HepG2 (cell line): ENCODE measurements at regions not wholly inside any gene's neighbourhood (a gene's known extent, or its start where the extent isn't known, plus 50 kb on each side); places are given as distances from the start of the nearest gene placed in this dataset.

Source experiments
- ARNT2 ChIP-seq: sonication (generic); formaldehyde crosslinking; IDR thresholded peaks from 2 replicates; pipeline ENCODE4 v1.8.0; 2022; ENCODE audit warnings: mild to moderate bottlenecking, low read depth, missing genetic modification reagents, moderate library complexity
- ARNTL ChIP-seq: sonication (generic); formaldehyde crosslinking; IDR thresholded peaks from 2 replicates; pipeline ENCODE4 v1.4.0; 2020; ENCODE audit warnings: mild to moderate bottlenecking, missing genetic modification reagents
- GABPA ChIP-seq, 2 experiments: IDR thresholded peaks; 2 replicates each; pipeline ENCODE4 v1.6.1; 2011 to 2016; ENCODE audit warnings: low read depth in 2 of 2, low read length in 1 of 2, missing biosample characterization in 1 of 2, missing genetic modification characterization in 1 of 2
- GABPB1 ChIP-seq: IDR thresholded peaks from 2 replicates; pipeline ENCODE4 v1.6.1; 2016; ENCODE audit warnings: mild to moderate bottlenecking, missing genetic modification reagents, moderate library complexity, missing compliant biosample characterization
- HMGA1 ChIP-seq: sonication (generic); formaldehyde crosslinking; conservative IDR thresholded peaks from 2 replicates; pipeline ENCODE4 v1.4.0; 2020; ENCODE audit warnings: missing genetic modification reagents
- MBD4 ChIP-seq: IDR thresholded peaks from 2 replicates; pipeline ENCODE4 v1.6.1; 2012; ENCODE audit warnings: low read length, inconsistent platforms, borderline replicate concordance
- MYNN ChIP-seq: sonication (generic); formaldehyde crosslinking; IDR thresholded peaks from 2 replicates; pipeline ENCODE4 v1.4.0; 2020; ENCODE audit warnings: mild to moderate bottlenecking, low read depth, missing genetic modification reagents
- NCOA5 ChIP-seq: sonication (generic); formaldehyde crosslinking; IDR thresholded peaks from 2 replicates; pipeline ENCODE4 v1.4.0; 2020; ENCODE audit warnings: missing genetic modification reagents
- NFKB2 ChIP-seq: sonication (generic); formaldehyde crosslinking; IDR thresholded peaks from 2 replicates; pipeline ENCODE4 v1.4.0; 2020; ENCODE audit warnings: missing genetic modification reagents, borderline replicate concordance
- NFYC ChIP-seq: IDR thresholded peaks from 2 replicates; pipeline ENCODE4 v1.6.1; 2016; ENCODE audit warnings: missing genetic modification reagents, missing compliant biosample characterization
- NRL ChIP-seq: sonication (generic); formaldehyde crosslinking; IDR thresholded peaks from 2 replicates; pipeline ENCODE4 v1.5.0; 2020; ENCODE audit warnings: missing genetic modification reagents, mild to moderate bottlenecking, moderate library complexity, borderline replicate concordance
- SALL1 ChIP-seq: sonication (generic); formaldehyde crosslinking; IDR thresholded peaks from 2 replicates; pipeline ENCODE4 v1.8.0; 2022; ENCODE audit warnings: mild to moderate bottlenecking, missing genetic modification reagents
- SIX4 ChIP-seq: sonication (generic); formaldehyde crosslinking; IDR thresholded peaks from 2 replicates; pipeline ENCODE4 v1.4.0; 2020; ENCODE audit warnings: missing genetic modification reagents
- STAG1 ChIP-seq: sonication (generic); formaldehyde crosslinking; IDR thresholded peaks from 2 replicates; pipeline ENCODE4 v1.4.0; 2020; ENCODE audit warnings: missing genetic modification reagents
- THRA ChIP-seq: sonication (generic); formaldehyde crosslinking; IDR thresholded peaks from 2 replicates; pipeline ENCODE4 v1.4.0; 2020; ENCODE audit warnings: missing genetic modification reagents, borderline replicate concordance
- ZMYM4 ChIP-seq: sonication (generic); formaldehyde crosslinking; IDR thresholded peaks from 2 replicates; pipeline ENCODE4 v1.8.1; 2023; ENCODE audit warnings: mild to moderate bottlenecking, missing genetic modification reagents
- ZNF121 ChIP-seq: sonication (generic); formaldehyde crosslinking; IDR thresholded peaks from 2 replicates; pipeline ENCODE4 v1.5.0; 2020; ENCODE audit warnings: mild to moderate bottlenecking, missing genetic modification reagents
- ZNF264 ChIP-seq: sonication (generic); formaldehyde crosslinking; IDR thresholded peaks from 2 replicates; pipeline ENCODE4 v1.4.0; 2020; ENCODE audit warnings: missing genetic modification reagents
- ZNF619 ChIP-seq: sonication (generic); formaldehyde crosslinking; IDR thresholded peaks from 2 replicates; pipeline ENCODE4 v1.4.0; 2020; ENCODE audit warnings: mild to moderate bottlenecking, missing genetic modification reagents
- ZNF780A ChIP-seq: sonication (generic); formaldehyde crosslinking; IDR thresholded peaks from 2 replicates; pipeline ENCODE4 v1.8.0; 2022; ENCODE audit warnings: mild to moderate bottlenecking, missing genetic modification reagents, moderate library complexity
- TF ChIP-seq, protein P1 (sequence below): sonication (generic); formaldehyde crosslinking; IDR thresholded peaks from 2 replicates; pipeline ENCODE4 v1.8.0; 2022; ENCODE audit warnings: mild to moderate bottlenecking, missing genetic modification reagents; ENCODE audit not compliant: insufficient replicate concordance
- TF ChIP-seq, protein P2 (sequence below): sonication (generic); formaldehyde crosslinking; IDR thresholded peaks from 2 replicates; pipeline ENCODE4 v1.5.0; 2020; ENCODE audit warnings: mild to moderate bottlenecking, missing genetic modification reagents
- TF ChIP-seq, protein P3 (sequence below): sonication (generic); formaldehyde crosslinking; IDR thresholded peaks from 2 replicates; pipeline ENCODE4 v1.8.1; 2023; ENCODE audit warnings: mild to moderate bottlenecking, missing genetic modification reagents
- TF ChIP-seq, protein P4 (sequence below): sonication (generic); formaldehyde crosslinking; IDR thresholded peaks from 2 replicates; pipeline ENCODE4 v1.5.1; 2020; ENCODE audit warnings: mild to moderate bottlenecking, missing genetic modification reagents, moderate library complexity

- no peak for TF ChIP-seq MYNN (CRISPR knock-in tag)
- TF ChIP-seq ZNF121 (CRISPR knock-in tag), result no peak
- TF ChIP-seq THRA (CRISPR knock-in tag), result peak; percentile 62; the same call in 1 of the 2 replicates
- 0 out of 2 replicates have a peak, but pooled peaks have one; percentile 31 for TF ChIP-seq ZNF264 (CRISPR knock-in tag)
- no peak for TF ChIP-seq NCOA5 (CRISPR knock-in tag)
- TF ChIP-seq, protein P1, sequence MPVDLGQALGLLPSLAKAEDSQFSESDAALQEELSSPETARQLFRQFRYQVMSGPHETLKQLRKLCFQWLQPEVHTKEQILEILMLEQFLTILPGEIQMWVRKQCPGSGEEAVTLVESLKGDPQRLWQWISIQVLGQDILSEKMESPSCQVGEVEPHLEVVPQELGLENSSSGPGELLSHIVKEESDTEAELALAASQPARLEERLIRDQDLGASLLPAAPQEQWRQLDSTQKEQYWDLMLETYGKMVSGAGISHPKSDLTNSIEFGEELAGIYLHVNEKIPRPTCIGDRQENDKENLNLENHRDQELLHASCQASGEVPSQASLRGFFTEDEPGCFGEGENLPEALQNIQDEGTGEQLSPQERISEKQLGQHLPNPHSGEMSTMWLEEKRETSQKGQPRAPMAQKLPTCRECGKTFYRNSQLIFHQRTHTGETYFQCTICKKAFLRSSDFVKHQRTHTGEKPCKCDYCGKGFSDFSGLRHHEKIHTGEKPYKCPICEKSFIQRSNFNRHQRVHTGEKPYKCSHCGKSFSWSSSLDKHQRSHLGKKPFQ (CRISPR knock-in tag), result no peak
- TF ChIP-seq, protein P2, sequence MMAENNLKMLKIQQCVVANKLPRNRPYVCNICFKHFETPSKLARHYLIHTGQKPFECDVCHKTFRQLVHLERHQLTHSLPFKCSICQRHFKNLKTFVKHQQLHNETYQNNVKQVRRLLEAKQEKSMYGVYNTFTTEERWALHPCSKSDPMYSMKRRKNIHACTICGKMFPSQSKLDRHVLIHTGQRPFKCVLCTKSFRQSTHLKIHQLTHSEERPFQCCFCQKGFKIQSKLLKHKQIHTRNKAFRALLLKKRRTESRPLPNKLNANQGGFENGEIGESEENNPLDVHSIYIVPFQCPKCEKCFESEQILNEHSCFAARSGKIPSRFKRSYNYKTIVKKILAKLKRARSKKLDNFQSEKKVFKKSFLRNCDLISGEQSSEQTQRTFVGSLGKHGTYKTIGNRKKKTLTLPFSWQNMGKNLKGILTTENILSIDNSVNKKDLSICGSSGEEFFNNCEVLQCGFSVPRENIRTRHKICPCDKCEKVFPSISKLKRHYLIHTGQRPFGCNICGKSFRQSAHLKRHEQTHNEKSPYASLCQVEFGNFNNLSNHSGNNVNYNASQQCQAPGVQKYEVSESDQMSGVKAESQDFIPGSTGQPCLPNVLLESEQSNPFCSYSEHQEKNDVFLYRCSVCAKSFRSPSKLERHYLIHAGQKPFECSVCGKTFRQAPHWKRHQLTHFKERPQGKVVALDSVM (CRISPR knock-in tag), result peak; percentile 96
- no peak for TF ChIP-seq NFYC (CRISPR knock-in tag)
- TF ChIP-seq GABPA (IDR thresholded peaks at IDR 0.05; ENCODE audit: low read depth, low read length), result no peak
- no peak for TF ChIP-seq GABPA (CRISPR knock-in tag; IDR thresholded peaks at IDR 0.05; ENCODE audit: low read depth)
- no peak; the same call in 1 of the 2 replicates for TF ChIP-seq STAG1
- no peak for TF ChIP-seq MBD4
- TF ChIP-seq NRL (CRISPR knock-in tag), result 0 out of 2 replicates have a peak, but pooled peaks have one; percentile 51
- no peak for TF ChIP-seq ZNF780A (CRISPR knock-in tag)
- no peak for TF ChIP-seq HMGA1 (CRISPR knock-in tag)
- TF ChIP-seq, protein P3, sequence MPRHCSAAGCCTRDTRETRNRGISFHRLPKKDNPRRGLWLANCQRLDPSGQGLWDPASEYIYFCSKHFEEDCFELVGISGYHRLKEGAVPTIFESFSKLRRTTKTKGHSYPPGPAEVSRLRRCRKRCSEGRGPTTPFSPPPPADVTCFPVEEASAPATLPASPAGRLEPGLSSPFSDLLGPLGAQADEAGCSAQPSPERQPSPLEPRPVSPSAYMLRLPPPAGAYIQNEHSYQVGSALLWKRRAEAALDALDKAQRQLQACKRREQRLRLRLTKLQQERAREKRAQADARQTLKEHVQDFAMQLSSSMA (CRISPR knock-in tag), result no peak
- TF ChIP-seq SIX4 (CRISPR knock-in tag), result no peak
- peak; percentile 46; the same call in 1 of the 2 replicates for TF ChIP-seq ZMYM4 (CRISPR knock-in tag)
- TF ChIP-seq SALL1 (CRISPR knock-in tag), result 0 out of 2 replicates have a peak, but pooled peaks have one; percentile 20
- TF ChIP-seq, protein P4, sequence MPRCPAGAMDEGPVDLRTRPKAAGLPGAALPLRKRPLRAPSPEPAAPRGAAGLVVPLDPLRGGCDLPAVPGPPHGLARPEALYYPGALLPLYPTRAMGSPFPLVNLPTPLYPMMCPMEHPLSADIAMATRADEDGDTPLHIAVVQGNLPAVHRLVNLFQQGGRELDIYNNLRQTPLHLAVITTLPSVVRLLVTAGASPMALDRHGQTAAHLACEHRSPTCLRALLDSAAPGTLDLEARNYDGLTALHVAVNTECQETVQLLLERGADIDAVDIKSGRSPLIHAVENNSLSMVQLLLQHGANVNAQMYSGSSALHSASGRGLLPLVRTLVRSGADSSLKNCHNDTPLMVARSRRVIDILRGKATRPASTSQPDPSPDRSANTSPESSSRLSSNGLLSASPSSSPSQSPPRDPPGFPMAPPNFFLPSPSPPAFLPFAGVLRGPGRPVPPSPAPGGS (CRISPR knock-in tag), result no peak
- peak; percentile 50; the same call in 1 of the 2 replicates for TF ChIP-seq GABPB1 (CRISPR knock-in tag)
- TF ChIP-seq NFKB2, result no peak
- TF ChIP-seq ARNT2 (CRISPR knock-in tag), result no peak
- peak; percentile 60 for TF ChIP-seq ARNTL
- TF ChIP-seq ZNF619 (CRISPR knock-in tag), result no peak; the same call in 1 of the 2 replicates
Observed at GRCh38 chr12:124389138-124389724, 94.3 kb downstream of the RFLNA start (continued).
